ENCODE measurements at regions not wholly inside any gene's neighbourhood (a gene's known extent, or its start where the extent isn't known, plus 50 kb on each side); places are given as distances from the start of the nearest gene placed in this dataset.

GRCh38 chr6:115870464-115870863 lies 190.2 kb downstream of the FRK start (continued):
- TF ChIP-seq, protein P1, sequence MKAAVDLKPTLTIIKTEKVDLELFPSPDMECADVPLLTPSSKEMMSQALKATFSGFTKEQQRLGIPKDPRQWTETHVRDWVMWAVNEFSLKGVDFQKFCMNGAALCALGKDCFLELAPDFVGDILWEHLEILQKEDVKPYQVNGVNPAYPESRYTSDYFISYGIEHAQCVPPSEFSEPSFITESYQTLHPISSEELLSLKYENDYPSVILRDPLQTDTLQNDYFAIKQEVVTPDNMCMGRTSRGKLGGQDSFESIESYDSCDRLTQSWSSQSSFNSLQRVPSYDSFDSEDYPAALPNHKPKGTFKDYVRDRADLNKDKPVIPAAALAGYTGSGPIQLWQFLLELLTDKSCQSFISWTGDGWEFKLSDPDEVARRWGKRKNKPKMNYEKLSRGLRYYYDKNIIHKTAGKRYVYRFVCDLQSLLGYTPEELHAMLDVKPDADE (IDR thresholded peaks at IDR 0.05) = no peak
- no peak for TF ChIP-seq ZNF331 (CRISPR knock-in tag; IDR thresholded peaks at IDR 0.05; ENCODE audit: low read depth)

GRCh38 chr6:115865914-115866313 lies 194.8 kb downstream of the FRK start:
- Mint-ChIP-seq H3K36me3 (ENCODE audit: low read depth) (no peaks in the 10 kb centered on the region), H3K9me3 (no peaks in the 10 kb centered on the region), H3K4me1 (no peaks in the 10 kb centered on the region), H3K4me3 (no peak overlapping the region), H3K27me3 (ENCODE audit: insufficient read depth, low read depth, poor library complexity) (no peaks in the 10 kb centered on the region), H3K27ac (no peak overlapping the region)
- no peak for TF ChIP-seq CREB1 (CRISPR knock-in tag; IDR thresholded peaks at IDR 0.05; ENCODE audit: low read depth)
- TF ChIP-seq, protein P2, sequence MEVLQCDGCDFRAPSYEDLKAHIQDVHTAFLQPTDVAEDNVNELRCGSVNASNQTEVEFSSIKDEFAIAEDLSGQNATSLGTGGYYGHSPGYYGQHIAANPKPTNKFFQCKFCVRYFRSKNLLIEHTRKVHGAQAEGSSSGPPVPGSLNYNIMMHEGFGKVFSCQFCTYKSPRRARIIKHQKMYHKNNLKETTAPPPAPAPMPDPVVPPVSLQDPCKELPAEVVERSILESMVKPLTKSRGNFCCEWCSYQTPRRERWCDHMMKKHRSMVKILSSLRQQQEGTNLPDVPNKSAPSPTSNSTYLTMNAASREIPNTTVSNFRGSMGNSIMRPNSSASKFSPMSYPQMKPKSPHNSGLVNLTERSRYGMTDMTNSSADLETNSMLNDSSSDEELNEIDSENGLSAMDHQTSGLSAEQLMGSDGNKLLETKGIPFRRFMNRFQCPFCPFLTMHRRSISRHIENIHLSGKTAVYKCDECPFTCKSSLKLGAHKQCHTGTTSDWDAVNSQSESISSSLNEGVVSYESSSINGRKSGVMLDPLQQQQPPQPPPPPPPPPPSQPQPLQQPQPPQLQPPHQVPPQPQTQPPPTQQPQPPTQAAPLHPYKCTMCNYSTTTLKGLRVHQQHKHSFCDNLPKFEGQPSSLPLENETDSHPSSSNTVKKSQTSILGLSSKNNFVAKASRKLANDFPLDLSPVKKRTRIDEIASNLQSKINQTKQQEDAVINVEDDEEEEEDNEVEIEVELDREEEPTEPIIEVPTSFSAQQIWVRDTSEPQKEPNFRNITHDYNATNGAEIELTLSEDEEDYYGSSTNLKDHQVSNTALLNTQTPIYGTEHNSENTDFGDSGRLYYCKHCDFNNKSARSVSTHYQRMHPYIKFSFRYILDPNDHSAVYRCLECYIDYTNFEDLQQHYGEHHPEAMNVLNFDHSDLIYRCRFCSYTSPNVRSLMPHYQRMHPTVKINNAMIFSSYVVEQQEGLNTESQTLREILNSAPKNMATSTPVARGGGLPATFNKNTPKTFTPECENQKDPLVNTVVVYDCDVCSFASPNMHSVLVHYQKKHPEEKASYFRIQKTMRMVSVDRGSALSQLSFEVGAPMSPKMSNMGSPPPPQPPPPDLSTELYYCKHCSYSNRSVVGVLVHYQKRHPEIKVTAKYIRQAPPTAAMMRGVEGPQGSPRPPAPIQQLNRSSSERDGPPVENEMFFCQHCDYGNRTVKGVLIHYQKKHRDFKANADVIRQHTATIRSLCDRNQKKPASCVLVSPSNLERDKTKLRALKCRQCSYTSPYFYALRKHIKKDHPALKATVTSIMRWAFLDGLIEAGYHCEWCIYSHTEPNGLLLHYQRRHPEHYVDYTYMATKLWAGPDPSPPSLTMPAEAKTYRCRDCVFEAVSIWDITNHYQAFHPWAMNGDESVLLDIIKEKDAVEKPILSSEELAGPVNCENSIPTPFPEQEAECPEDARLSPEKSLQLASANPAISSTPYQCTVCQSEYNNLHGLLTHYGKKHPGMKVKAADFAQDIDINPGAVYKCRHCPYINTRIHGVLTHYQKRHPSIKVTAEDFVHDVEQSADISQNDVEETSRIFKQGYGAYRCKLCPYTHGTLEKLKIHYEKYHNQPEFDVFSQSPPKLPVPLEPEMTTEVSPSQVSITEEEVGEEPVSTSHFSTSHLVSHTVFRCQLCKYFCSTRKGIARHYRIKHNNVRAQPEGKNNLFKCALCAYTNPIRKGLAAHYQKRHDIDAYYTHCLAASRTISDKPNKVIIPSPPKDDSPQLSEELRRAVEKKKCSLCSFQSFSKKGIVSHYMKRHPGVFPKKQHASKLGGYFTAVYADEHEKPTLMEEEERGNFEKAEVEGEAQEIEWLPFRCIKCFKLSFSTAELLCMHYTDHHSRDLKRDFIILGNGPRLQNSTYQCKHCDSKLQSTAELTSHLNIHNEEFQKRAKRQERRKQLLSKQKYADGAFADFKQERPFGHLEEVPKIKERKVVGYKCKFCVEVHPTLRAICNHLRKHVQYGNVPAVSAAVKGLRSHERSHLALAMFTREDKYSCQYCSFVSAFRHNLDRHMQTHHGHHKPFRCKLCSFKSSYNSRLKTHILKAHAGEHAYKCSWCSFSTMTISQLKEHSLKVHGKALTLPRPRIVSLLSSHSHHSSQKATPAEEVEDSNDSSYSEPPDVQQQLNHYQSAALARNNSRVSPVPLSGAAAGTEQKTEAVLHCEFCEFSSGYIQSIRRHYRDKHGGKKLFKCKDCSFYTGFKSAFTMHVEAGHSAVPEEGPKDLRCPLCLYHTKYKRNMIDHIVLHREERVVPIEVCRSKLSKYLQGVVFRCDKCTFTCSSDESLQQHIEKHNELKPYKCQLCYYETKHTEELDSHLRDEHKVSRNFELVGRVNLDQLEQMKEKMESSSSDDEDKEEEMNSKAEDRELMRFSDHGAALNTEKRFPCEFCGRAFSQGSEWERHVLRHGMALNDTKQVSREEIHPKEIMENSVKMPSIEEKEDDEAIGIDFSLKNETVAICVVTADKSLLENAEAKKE (CRISPR knock-in tag; IDR thresholded peaks at IDR 0.05) = no peak
- TF ChIP-seq REST (IDR thresholded peaks at IDR 0.05; ENCODE audit: unreplicated experiment) = no peak
- no peak for TF ChIP-seq ZNF331 (CRISPR knock-in tag; IDR thresholded peaks at IDR 0.05; ENCODE audit: low read depth)
- Histone ChIP-seq H3K36me3 (ENCODE audit: insufficient read depth) (no peaks in the 10 kb centered on the region), H3K9me2 (ENCODE audit: insufficient read depth) (no peaks in the 10 kb centered on the region), H3K4me1 (ENCODE audit: insufficient read depth) (no peaks in the 10 kb centered on the region), H2AFZ (no peak overlapping the region), H3K4me2 (no peak overlapping the region), H4K20me1 (replicated peaks; ENCODE audit: insufficient read depth) (no peaks in the 10 kb centered on the region), H3K27me3 (ENCODE audit: insufficient read depth) (no peaks in the 10 kb centered on the region), H3K27ac (ENCODE audit: low read depth) (no peak overlapping the region), H3K79me2 (replicated peaks; ENCODE audit: insufficient read depth) (no peaks in the 10 kb centered on the region), H3F3A (replicated peaks; ENCODE audit: low read depth) (no peaks in the 10 kb centered on the region), H3K4me3 (no peak overlapping the region)
- DNase-seq (ENCODE audit: low spot score) (no peak), ATAC-seq (no peak)

Data from GM23338 (cell line).